Right renal pelvis (tissue), 4 donors: ENCODE measurements at regions not wholly inside any gene's neighbourhood (a gene's known extent, or its start where the extent isn't known, plus 50 kb on each side); places are given as distances from the start of the nearest gene placed in this dataset.
A peak's percentile ranks its signal among the peaks of the same experiment; 100 is the strongest.

Experiments used
- DNase-seq, 4 donors: peaks; one replicate each; pipeline ENCODE4 v3.0.0-alpha.2; 2013; ENCODE audit warnings: low read depth in 4 of 4, low spot score in 3 of 4, missing footprints in 1 of 4

GRCh38 chr12:75846102-75846501, 185.5 kb downstream of the PHLDA1 start:
- DNase-seq, result no peak

GRCh38 chr12:75844985-75845384, 186.6 kb downstream of the PHLDA1 start:
- DNase-seq, result no peak

GRCh38 chr12:75844049-75844770, 187.4 kb downstream of the PHLDA1 start:
- DNase-seq, result no peak

- no peak for DNase-seq
Observed at GRCh38 chr12:75842090-75842489, 189.5 kb downstream of the PHLDA1 start.

GRCh38 chr12:75840994-75841355, 190.6 kb downstream of the PHLDA1 start:
- DNase-seq, result no peak

GRCh38 chr12:75838309-75838708, 193.3 kb downstream of the PHLDA1 start:
- DNase-seq, result no peak

- DNase-seq, result peak in 3 of 4 donors; percentile 49 to 51 (median 51)
Observed at GRCh38 chr12:75837700-75838099, 193.9 kb downstream of the PHLDA1 start.

- no peak for DNase-seq
Observed at GRCh38 chr12:75836533-75836932, 195.0 kb downstream of the PHLDA1 start.

- no peak for DNase-seq
Observed at GRCh38 chr12:75834591-75834990, 197.0 kb downstream of the PHLDA1 start.

GRCh38 chr12:75833268-75833667, 198.3 kb downstream of the PHLDA1 start:
- DNase-seq, result no peak

- no peak for DNase-seq
Observed at GRCh38 chr12:75831402-75831801, 200.2 kb downstream of the PHLDA1 start.

GRCh38 chr12:75827061-75827460, 204.5 kb downstream of the PHLDA1 start:
- DNase-seq, result no peak

GRCh38 chr12:75825686-75826085, 205.9 kb downstream of the PHLDA1 start:
- DNase-seq, result no peak

- no peak for DNase-seq
Observed at GRCh38 chr12:75823475-75823874, 208.1 kb downstream of the PHLDA1 start.

- DNase-seq, result no peak
Observed at GRCh38 chr12:75822416-75822815, 209.2 kb downstream of the PHLDA1 start.

- no peak for DNase-seq
Observed at GRCh38 chr12:75820848-75821578, 210.6 kb downstream of the PHLDA1 start.

GRCh38 chr12:75820071-75820470, 211.5 kb downstream of the PHLDA1 start:
- no peak for DNase-seq

GRCh38 chr12:75819512-75819911, 212.1 kb downstream of the PHLDA1 start:
- DNase-seq, result no peak

GRCh38 chr12:75818863-75819262, 212.7 kb downstream of the PHLDA1 start:
- DNase-seq, result no peak

GRCh38 chr12:75816897-75817296, 214.7 kb downstream of the PHLDA1 start:
- DNase-seq, result no peak

GRCh38 chr12:75815756-75816155, 215.8 kb downstream of the PHLDA1 start:
- no peak for DNase-seq
